Esophagus mucosa (tissue), 1 donor: ENCODE measurements at regions not wholly inside any gene's neighbourhood (a gene's known extent, or its start where the extent isn't known, plus 50 kb on each side); places are given as distances from the start of the nearest gene placed in this dataset.

Source experiments
- ATAC-seq: fragments of 200-7000 bp; cut with Tn5 transposase; one replicate; pipeline ENCODE4 v1.9.1; 2020
- donor health status: DM: yes; HTN: yes; CAD: no.

- no peak for ATAC-seq
These were observed 64.8 kb downstream of the PDCL3 start for GRCh38 chr2:100627330-100628300.

GRCh38 chr2:100628506-100628905 is 65.7 kb downstream of the PDCL3 start:
- no peak for ATAC-seq

GRCh38 chr2:100629309-100629708 is 66.5 kb downstream of the PDCL3 start:
- no peak for ATAC-seq

GRCh38 chr2:100630473-100630977 is 67.7 kb downstream of the PDCL3 start:
- ATAC-seq, result no peak

GRCh38 chr2:100632037-100632436 is 69.2 kb downstream of the PDCL3 start:
- ATAC-seq, result no peak

GRCh38 chr2:100632759-100633158 is 70.0 kb downstream of the PDCL3 start:
- no peak for ATAC-seq

GRCh38 chr2:100639588-100640390 is 77.0 kb downstream of the PDCL3 start:
- no peak for ATAC-seq

- no peak for ATAC-seq
These were observed 77.8 kb downstream of the PDCL3 start for GRCh38 chr2:100640431-100641124.

GRCh38 chr2:100641125-100641435 is 78.3 kb downstream of the PDCL3 start:
- no peak for ATAC-seq

- ATAC-seq, result no peak
These were observed 79.6 kb downstream of the PDCL3 start for GRCh38 chr2:100642425-100642824.

- no peak for ATAC-seq
These were observed 80.7 kb downstream of the PDCL3 start for GRCh38 chr2:100643467-100643866.

- no peak for ATAC-seq
These were observed 81.2 kb downstream of the PDCL3 start for GRCh38 chr2:100643906-100644501.

- ATAC-seq, result no peak
These were observed 83.1 kb downstream of the PDCL3 start for GRCh38 chr2:100645695-100646429.

GRCh38 chr2:100647709-100648108 is 84.9 kb downstream of the PDCL3 start:
- ATAC-seq, result no peak

- ATAC-seq, result no peak
These were observed 87.4 kb downstream of the PDCL3 start for GRCh38 chr2:100650151-100650550.

GRCh38 chr2:100653449-100654035 is 90.7 kb downstream of the PDCL3 start:
- no peak for ATAC-seq

- ATAC-seq, result no peak
These were observed 91.8 kb downstream of the PDCL3 start for GRCh38 chr2:100654611-100655010.

GRCh38 chr2:100655446-100655845 is 92.7 kb downstream of the PDCL3 start:
- no peak for ATAC-seq

- ATAC-seq, result no peak
These were observed 93.2 kb downstream of the PDCL3 start for GRCh38 chr2:100655936-100656534.

- ATAC-seq, result no peak
These were observed 95.2 kb downstream of the PDCL3 start for GRCh38 chr2:100658017-100658416.
